K562 (cell line): ENCODE measurements at regions not wholly inside any gene's neighbourhood (a gene's known extent, or its start where the extent isn't known, plus 50 kb on each side); places are given as distances from the start of the nearest gene placed in this dataset.

ENCODE experiments used
- ATAC-seq: fragments of 200-7000 bp; cut with Tn5 transposase; 3 replicates; pipeline ENCODE4 v1.9.1; 2020; ENCODE audit warnings: moderate library complexity
- BruUV-seq: library from RNA; stranded (reverse); fragments of 400-500 nt; replicated peaks from 2 replicates; lab custom pipeline; 2021; lab: Mats Ljungman, UMichigan
- CTCF ChIA-PET: fragments of 300-600 bp; formaldehyde crosslinking; extraction: SDS; loops from one replicate; lab custom pipeline; 2021; ENCODE audit warnings: low intra/inter-chr PET ratio; lab: Yijun Ruan, JAX
- POLR2A ChIA-PET: fragments of 300-600, 350-650 bp; sonication (Branson Sonifier 250); formaldehyde crosslinking; extraction: SDS; loops from one replicate; lab custom pipeline; 2021; ENCODE audit warnings: antibody characterized with exemption, inconsistent platforms; lab: Yijun Ruan, JAX
- DNase-seq, 4 experiments: peaks; one replicate each; pipeline versions ENCODE4 v3.0.0 to v3.0.0-alpha.2; 2011 to 2018; ENCODE audit warnings: low spot score in 3 of 4, mixed read lengths in 3 of 4; ENCODE audit errors: extremely low read depth in 1 of 4
- FAIRE-seq: peaks from 2 replicates; lab custom pipeline; 2011; peaks lifted over from hg19 to GRCh38; lab: Jason Lieb, UNC
- H2AFZ ChIP-seq: 2 replicates; pipeline ENCODE4 v1.6.0; 2011; ENCODE audit warnings: low read depth, low read length, control low read depth, inconsistent platforms
- H3K27ac ChIP-seq: fragments of 200-600 bp; 3 replicates; pipeline ENCODE4 v1.8.0; 2011; ENCODE audit warnings: low read depth, mild to moderate bottlenecking, control low read depth, inconsistent platforms, low read length, moderate library complexity, mixed read lengths; ENCODE audit errors: extremely low read depth
- H3K27me3 ChIP-seq, 2 experiments: fragments of 300-600 bp in 1 of 2; 2 replicates in 1 of 2; 3 replicates in 1 of 2; pipeline versions ENCODE4 v1.6.0 to v1.8.0; 2011; ENCODE audit warnings: inconsistent platforms in 2 of 2, low read length in 2 of 2, mild to moderate bottlenecking in 1 of 2, mixed read lengths in 1 of 2, moderate library complexity in 1 of 2; ENCODE audit not compliant: control insufficient read depth in 2 of 2, insufficient read depth in 2 of 2
- H3K36me3 ChIP-seq: fragments of 300-600 bp; 3 replicates; pipeline ENCODE4 v1.8.0; 2011; ENCODE audit warnings: mild to moderate bottlenecking, low read length, inconsistent platforms; ENCODE audit not compliant: control insufficient read depth, insufficient read depth
- H3K4me1 ChIP-seq, 2 experiments: fragments of 200-600 bp in 1 of 2; replicated peaks in 1 of 2; 2 replicates in 1 of 2; 3 replicates in 1 of 2; pipeline versions ENCODE4 v1.5.1 to v1.8.0; 2011; ENCODE audit warnings: inconsistent platforms in 2 of 2, low read length in 2 of 2, mild to moderate bottlenecking in 1 of 2, mixed read lengths in 1 of 2, moderate library complexity in 1 of 2; ENCODE audit not compliant: control insufficient read depth in 2 of 2, insufficient read depth in 2 of 2
- H3K4me2 ChIP-seq: 2 replicates; pipeline ENCODE4 v1.6.1; 2011; ENCODE audit warnings: low read length, control low read depth, inconsistent platforms, mixed read lengths; ENCODE audit not compliant: insufficient read depth
- H3K4me3 ChIP-seq: fragments of 200-600 bp; sonication (generic), shearing (Covaris generic); 2 replicates; pipeline ENCODE4 v1.5.1; 2016; ENCODE audit warnings: control low read depth, inconsistent platforms
- H3K79me2 ChIP-seq: fragments of 200-600 bp; 3 replicates; pipeline ENCODE4 v1.8.0; 2011; ENCODE audit warnings: low read length, inconsistent platforms; ENCODE audit not compliant: control insufficient read depth, insufficient read depth
- H3K9ac ChIP-seq, 2 experiments: 2 replicates each; pipeline versions ENCODE4 v1.6.0 to v1.6.1; 2011; ENCODE audit warnings: low read depth in 2 of 2, low read length in 2 of 2, control low read depth in 1 of 2, inconsistent platforms in 1 of 2, mild to moderate bottlenecking in 1 of 2, mixed read lengths in 1 of 2; ENCODE audit not compliant: insufficient read depth in 1 of 2
- H3K9me1 ChIP-seq: one replicate; pipeline ENCODE4 v1.6.0; 2011; ENCODE audit warnings: inconsistent platforms, mild to moderate bottlenecking, low read length, moderate library complexity; ENCODE audit not compliant: control insufficient read depth, insufficient read depth
- H3K9me3 ChIP-seq: replicated peaks from 2 replicates; pipeline ENCODE4 v1.5.1; 2011; ENCODE audit warnings: low read depth, low read length, inconsistent platforms; ENCODE audit not compliant: control insufficient read depth, insufficient read depth
- H4K20me1 ChIP-seq: replicated peaks from 2 replicates; pipeline ENCODE4 v1.6.1; 2011; ENCODE audit warnings: low read length, inconsistent platforms, mixed read lengths; ENCODE audit not compliant: control insufficient read depth, insufficient read depth
- CBX5 ChIP-seq: IDR thresholded peaks from 2 replicates; pipeline ENCODE4 v1.6.1; 2014; ENCODE audit warnings: low read depth, borderline replicate concordance
- EP400 ChIP-seq: fragments of 450-650 bp; IDR thresholded peaks from 2 replicates; pipeline ENCODE4 v1.6.1; 2017; ENCODE audit warnings: antibody characterized with exemption, mild to moderate bottlenecking, moderate library complexity
- FOS ChIP-seq: IDR thresholded peaks from 3 replicates; pipeline ENCODE4 v1.6.1; 2011; ENCODE audit not compliant: insufficient read length; ENCODE audit errors: extremely low read depth
- FOXM1 ChIP-seq, 2 experiments: fragments of 450-650 bp in 1 of 2; sonication (generic) in 1 of 2; formaldehyde crosslinking in 1 of 2; IDR thresholded peaks; 2 replicates each; pipeline versions ENCODE4 v1.6.1 to v1.9.0; 2017 to 2022; ENCODE audit warnings: low read depth in 2 of 2, mild to moderate bottlenecking in 2 of 2, missing genetic modification reagents in 1 of 2, moderate library complexity in 1 of 2
- FOXP4 ChIP-seq: sonication (generic); formaldehyde crosslinking; IDR thresholded peaks from 2 replicates; pipeline ENCODE4 v1.8.0; 2022; ENCODE audit warnings: mild to moderate bottlenecking, missing genetic modification reagents, borderline replicate concordance
- ILF3 ChIP-seq: fragments of 450-650 bp; IDR thresholded peaks from 2 replicates; pipeline ENCODE4 v1.6.1; 2018; ENCODE audit warnings: antibody characterized with exemption, mild to moderate bottlenecking, moderate library complexity, borderline replicate concordance
- NR2F6 ChIP-seq: fragments of 450-650 bp; formaldehyde crosslinking; IDR thresholded peaks from 2 replicates; pipeline ENCODE4 v1.4.0; 2020; ENCODE audit warnings: mild to moderate bottlenecking
- STAT5B ChIP-seq: fragments of 250-450 bp; sonication (Bioruptor Pico); IDR thresholded peaks from 2 replicates; pipeline ENCODE4 v1.8.0; 2021; ENCODE audit warnings: mild to moderate bottlenecking, inconsistent platforms
- TAF1 ChIP-seq: IDR thresholded peaks from 2 replicates; pipeline ENCODE4 v1.6.1; 2011; ENCODE audit warnings: mild to moderate bottlenecking, low read length, moderate library complexity; ENCODE audit not compliant: insufficient read depth, control insufficient read depth, severe bottlenecking; ENCODE audit errors: extremely low read depth
- TGIF2 ChIP-seq: sonication (generic); formaldehyde crosslinking; IDR thresholded peaks from 2 replicates; pipeline ENCODE4 v1.8.1; 2022; ENCODE audit warnings: mild to moderate bottlenecking, missing genetic modification reagents, moderate library complexity
- ZNF277 ChIP-seq: fragments of 250-450 bp; sonication (Bioruptor Pico); IDR thresholded peaks from 2 replicates; pipeline ENCODE4 v1.8.0; 2022; ENCODE audit warnings: inconsistent platforms, mild to moderate bottlenecking, moderate library complexity, borderline replicate concordance
- WGBS: fragments of 100-300 bp; shearing (Covaris generic); methylation state at CpG from one replicate; pipeline ENCODE4 v1.1.6; 2016; ENCODE audit warnings: low coverage, mixed read lengths; ENCODE audit not compliant: insufficient coverage; ENCODE audit errors: missing lambda C conversion rate; 5-methylcytosine and 5-hydroxymethylcytosine counted together
- in situ Hi-C: fragments of 300-500 bp; cut with MboI; formaldehyde crosslinking; loops from 4 replicates; pipeline ENCODE4 v1.15.0; 2018; ENCODE audit warnings: inconsistent platforms, mixed read lengths
- intact Hi-C: fragments of 100-400 bp; cut with micrococcal nuclease; formaldehyde crosslinking; loops from 2 replicates; pipeline ENCODE4 v1.14.2; 2022

- no peaks in the 10 kb centered on the region for H3K4me1 ChIP-seq
- no peaks in the 10 kb centered on the region for H4K20me1 ChIP-seq
- H3K27me3 ChIP-seq, result peaks cover 6 to 61% of the 10 kb centered on the region in 2 experiments; a peak in 4 of 5 replicates
- no peak for TF ChIP-seq NR2F6 (CRISPR knock-in tag)
- no peak for TF ChIP-seq ILF3
- TF ChIP-seq, all 486 proteins: peak for 0
- Histone ChIP-seq H3K4me2 (no peak overlapping the region), H3K9me1 (no peaks in the 10 kb centered on the region), H3K79me2 (no peaks in the 10 kb centered on the region), H3K9ac (no peak overlapping the region), H2AFZ (no peak overlapping the region), H3K4me3 (no peak overlapping the region), H3K9me3 (no peaks in the 10 kb centered on the region), H3K36me3 (no peaks in the 10 kb centered on the region), H3K27ac (no peak overlapping the region)
- in situ Hi-C loops, result no loop called here
- ATAC-seq (no peak), FAIRE-seq (no peak), DNase-seq (no peak)
- no TSS peak for BruUV-seq
- ChIA-PET POLR2A (interaction anchor here (0.6 kb wide), 1 partner anchor 21 kb away, joined by 3 read pairs; no protein-coding TSS in a partner anchor), CTCF (no interaction called here)
- intact Hi-C loops, result loop anchor here (10.0 kb wide), 1 partner anchor 796 kb away; no protein-coding TSS in a partner anchor
- WGBS, result 7% methylated on average over 12 of the region's 12 CpGs
These were observed 101.9 kb upstream of the RBPJ start for GRCh38 chr4:26218677-26219605.

DNA sequence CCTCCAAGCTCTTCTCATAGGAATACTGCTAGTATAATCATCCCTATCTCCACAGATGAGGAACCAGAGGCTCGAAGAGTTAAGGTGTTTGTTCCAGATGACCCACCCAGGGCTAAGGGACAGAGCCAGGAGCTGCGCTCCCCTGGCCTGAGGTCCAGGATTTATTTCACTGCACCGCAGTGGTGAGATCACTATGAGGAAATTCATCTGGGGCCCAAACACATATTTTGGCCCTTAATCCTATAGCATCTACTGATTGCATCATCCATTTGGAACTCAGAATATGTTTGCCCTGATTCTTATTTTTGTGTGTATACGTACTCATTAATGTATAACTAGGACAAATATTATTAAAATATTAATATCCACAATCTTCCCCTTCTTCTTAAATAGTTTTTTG, 100.1 kb upstream of the RBPJ start:
- ATAC-seq (no peak), DNase-seq (no peak), FAIRE-seq (no peak)
- BruUV-seq, result no TSS peak
- CTCF ChIA-PET, result no interaction called here
- H3K4me2 ChIP-seq, result no peak overlapping the region
- H3K27me3 ChIP-seq, result peaks cover 8 to 59% of the 10 kb centered on the region in 2 experiments; a peak in 4 of 5 replicates
- WGBS, result 0% methylated on average over 4 of the region's 4 CpGs
- H3K79me2 ChIP-seq, result no peaks in the 10 kb centered on the region
- intact Hi-C loops, result no loop called here
- no peaks in the 10 kb centered on the region for H3K9me3 ChIP-seq
- H4K20me1 ChIP-seq, result no peaks in the 10 kb centered on the region
- no peaks in the 10 kb centered on the region for H3K4me1 ChIP-seq
- no peak overlapping the region for H2AFZ ChIP-seq
- POLR2A ChIA-PET, result no interaction called here
- no peak overlapping the region for H3K4me3 ChIP-seq
- H3K9me1 ChIP-seq, result no peaks in the 10 kb centered on the region
- H3K36me3 ChIP-seq, result no peaks in the 10 kb centered on the region
- no peak overlapping the region for H3K27ac ChIP-seq
- in situ Hi-C loops, result no loop called here
- no peak overlapping the region for H3K9ac ChIP-seq
- no peak for TF ChIP-seq TAF1
- no peak for TF ChIP-seq EP400
- no peak for TF ChIP-seq FOXM1 (IDR thresholded peaks at IDR 0.05; ENCODE audit: low read depth)
- no peak for TF ChIP-seq FOXM1 (CRISPR knock-in tag; IDR thresholded peaks at IDR 0.05; ENCODE audit: low read depth)
- TF ChIP-seq FOXP4 (CRISPR knock-in tag), result no peak
- TF ChIP-seq FOS, result no peak
- TF ChIP-seq CBX5, result no peak
- no peak for TF ChIP-seq STAT5B (CRISPR knock-in tag)
- no peak for TF ChIP-seq ZNF277 (CRISPR knock-in tag)
- TF ChIP-seq TGIF2 (CRISPR knock-in tag), result no peak
